Right atrium auricular region (tissue), 2 donors: ENCODE measurements at regions not wholly inside any gene's neighbourhood (a gene's known extent, or its start where the extent isn't known, plus 50 kb on each side); places are given as distances from the start of the nearest gene placed in this dataset.

ENCODE experiments used
- DNase-seq: peaks from one replicate; pipeline ENCODE4 v3.0.0-alpha.2; 2019; ENCODE audit warnings: low spot score
- H3K27ac ChIP-seq, 2 donors: fragments of 200-600 bp; sonication (generic); 1 replicate in 1 of 2; 2 replicates in 1 of 2; pipeline ENCODE4 v1.5.1; 2016 to 2019
- H3K27me3 ChIP-seq, 2 donors: fragments of 200-600 bp; sonication (generic); one replicate each; pipeline versions ENCODE4 v1.5.1 to v1.6.0; 2017 to 2019
- H3K36me3 ChIP-seq: fragments of 200-600 bp; sonication (generic); one replicate; pipeline ENCODE4 v1.5.1; 2016
- H3K4me1 ChIP-seq, 2 donors: fragments of 200-600 bp; sonication (generic); one replicate each; pipeline versions ENCODE4 v1.5.1 to v1.6.0; 2017 to 2019
- H3K4me3 ChIP-seq, 2 donors: fragments of 200-600 bp; sonication (generic); 1 replicate in 1 of 2; 2 replicates in 1 of 2; pipeline ENCODE4 v1.5.1; 2017 to 2019; ENCODE audit warnings: mild to moderate bottlenecking in 1 of 2, moderate library complexity in 1 of 2
- H3K9me3 ChIP-seq, 2 donors: fragments of 200-600 bp; sonication (generic); one replicate each; pipeline ENCODE4 v1.5.1; 2019
- CTCF ChIP-seq, 2 donors: fragments of 200-600 bp; sonication (generic); IDR thresholded peaks; one replicate each; pipeline ENCODE4 v1.5.1; 2019; ENCODE audit warnings: antibody characterized with exemption in 2 of 2

GRCh38 chrX:40484408-40485091 is 96.2 kb upstream of the ATP6AP2 start:
- H3K4me3 ChIP-seq, result no peak overlapping the region
- H3K4me1 ChIP-seq, result no peaks in the 10 kb centered on the region
- TF ChIP-seq CTCF (IDR thresholded peaks at IDR 0.05), result no peak
- H3K27ac ChIP-seq, result no peak overlapping the region
- no peak for DNase-seq
- peaks cover 0 to 21% of the 10 kb centered on the region in 2 donors for H3K9me3 ChIP-seq
- H3K27me3 ChIP-seq, result no peaks in the 10 kb centered on the region
- H3K36me3 ChIP-seq, result no peaks in the 10 kb centered on the region

- Histone ChIP-seq H3K4me3 (no peak overlapping the region), H3K36me3 (no peaks in the 10 kb centered on the region), H3K9me3 (peaks cover 0 to 23% of the 10 kb centered on the region in 2 donors), H3K4me1 (no peaks in the 10 kb centered on the region), H3K27me3 (no peaks in the 10 kb centered on the region), H3K27ac (no peak overlapping the region)
- TF ChIP-seq CTCF (IDR thresholded peaks at IDR 0.05), result no peak
- DNase-seq, result no peak
Measured at GRCh38 chrX:40483502-40483901, 97.3 kb upstream of the ATP6AP2 start.

GRCh38 chrX:40479777-40480318 is 100.9 kb upstream of the ATP6AP2 start:
- DNase-seq, result no peak
- Histone ChIP-seq H3K4me1 (no peaks in the 10 kb centered on the region), H3K4me3 (no peak overlapping the region), H3K9me3 (peaks cover 0 to 4% of the 10 kb centered on the region in 2 donors), H3K27ac (no peak overlapping the region), H3K27me3 (no peaks in the 10 kb centered on the region), H3K36me3 (no peaks in the 10 kb centered on the region)
- no peak for TF ChIP-seq CTCF (IDR thresholded peaks at IDR 0.05)

GRCh38 chrX:40478474-40479065 is 102.2 kb upstream of the ATP6AP2 start:
- no peak for DNase-seq
- no peak overlapping the region for H3K27ac ChIP-seq
- H3K4me1 ChIP-seq, result no peaks in the 10 kb centered on the region
- no peak overlapping the region for H3K4me3 ChIP-seq
- no peaks in the 10 kb centered on the region for H3K27me3 ChIP-seq
- H3K9me3 ChIP-seq, result peaks cover 0 to 4% of the 10 kb centered on the region in 2 donors
- H3K36me3 ChIP-seq, result no peaks in the 10 kb centered on the region
- TF ChIP-seq CTCF (IDR thresholded peaks at IDR 0.05), result no peak

GRCh38 chrX:40476958-40477357 is 103.8 kb upstream of the ATP6AP2 start:
- no peak overlapping the region for H3K4me3 ChIP-seq
- H3K27ac ChIP-seq, result no peak overlapping the region
- no peaks in the 10 kb centered on the region for H3K27me3 ChIP-seq
- no peaks in the 10 kb centered on the region for H3K36me3 ChIP-seq
- TF ChIP-seq CTCF (IDR thresholded peaks at IDR 0.05), result no peak
- DNase-seq, result no peak
- no peaks in the 10 kb centered on the region for H3K4me1 ChIP-seq
- H3K9me3 ChIP-seq, result peaks cover 0 to 4% of the 10 kb centered on the region in 2 donors
